ENCODE measurements at regions not wholly inside any gene's neighbourhood (a gene's known extent, or its start where the extent isn't known, plus 50 kb on each side); places are given as distances from the start of the nearest gene placed in this dataset.

- ChIA-PET POLR2A (no interaction called here), CTCF (interaction anchor here (1.7 kb wide), 1 partner anchor 68 kb away, joined by 4 read pairs; no protein-coding TSS in a partner anchor)
- Histone ChIP-seq H3K4me2 (no peak overlapping the region), H3K4me3 (ENCODE audit: low read depth in 2 of 2, low read length in 1 of 2) (no peak overlapping the region), H4K20me1 (ENCODE audit: insufficient read depth) (no peaks in the 10 kb centered on the region), H3K27me3 (ENCODE audit: insufficient read depth) (no peaks in the 10 kb centered on the region), H3K4me1 (ENCODE audit: control insufficient read depth in 1 of 2, insufficient read depth in 2 of 2, low read depth in 1 of 2, low read length in 1 of 2) (peaks cover 0 to 3% of the 10 kb centered on the region in 2 experiments; a peak in 1 of 4 replicates), H3K36me3 (replicated peaks in 1 of 2; ENCODE audit: control insufficient read depth in 1 of 2, insufficient read depth in 2 of 2, low read length in 1 of 2) (no peaks in the 10 kb centered on the region), H3F3A (replicated peaks; ENCODE audit: insufficient read depth) (no peaks in the 10 kb centered on the region), H3K9me2 (no peaks in the 10 kb centered on the region), H2AFZ (ENCODE audit: low read depth) (no peak overlapping the region), H3K79me2 (ENCODE audit: insufficient read depth) (no peaks in the 10 kb centered on the region), H3K27ac (ENCODE audit: low read depth in 2 of 2, low read length in 1 of 2) (no peak overlapping the region), H3K9me3 (no peaks in the 10 kb centered on the region), H3K9ac (no peak overlapping the region)
- no peak for TF ChIP-seq REST (IDR thresholded peaks at IDR 0.05; ENCODE audit: low read depth, low read length)
- no peak for TF ChIP-seq RAD21 (IDR thresholded peaks at IDR 0.05; ENCODE audit: low read length)
- TF ChIP-seq FOXJ3 (CRISPR knock-in tag; IDR thresholded peaks at IDR 0.05), result no peak
- no peak for TF ChIP-seq MAX (IDR thresholded peaks at IDR 0.05; ENCODE audit: low read depth)
- no peak for TF ChIP-seq SMC3 (IDR thresholded peaks at IDR 0.05; ENCODE audit: low read depth, low read length)
- no peak for TF ChIP-seq EZH2phosphoT487 (IDR thresholded peaks at IDR 0.05; ENCODE audit: borderline replicate concordance, low read depth)
- DNase-seq, result no peak
- 41% methylated on average over 8 of the region's 8 CpGs for WGBS (ENCODE audit: low lambda C conversion rate)
These were observed 479.2 kb downstream of the RPS29 start for GRCh38 chr14:49106741-49107667.

- Histone ChIP-seq H3K79me2 (ENCODE audit: insufficient read depth) (no peaks in the 10 kb centered on the region), H3K4me1 (ENCODE audit: control insufficient read depth in 1 of 2, insufficient read depth in 2 of 2, low read depth in 1 of 2, low read length in 1 of 2) (peaks cover 0 to 3% of the 10 kb centered on the region in 2 experiments; a peak in 1 of 4 replicates), H2AFZ (ENCODE audit: low read depth) (no peak overlapping the region), H4K20me1 (ENCODE audit: insufficient read depth) (no peaks in the 10 kb centered on the region), H3K9me2 (no peaks in the 10 kb centered on the region), H3K9ac (no peak overlapping the region), H3K27ac (ENCODE audit: low read depth in 2 of 2, low read length in 1 of 2) (no peak overlapping the region), H3K27me3 (ENCODE audit: insufficient read depth) (no peaks in the 10 kb centered on the region), H3K4me3 (ENCODE audit: low read depth in 2 of 2, low read length in 1 of 2) (no peak overlapping the region), H3K36me3 (replicated peaks in 1 of 2; ENCODE audit: control insufficient read depth in 1 of 2, insufficient read depth in 2 of 2, low read length in 1 of 2) (no peaks in the 10 kb centered on the region), H3K9me3 (no peaks in the 10 kb centered on the region), H3F3A (replicated peaks; ENCODE audit: insufficient read depth) (no peaks in the 10 kb centered on the region), H3K4me2 (no peak overlapping the region)
- no peak for TF ChIP-seq RCOR1 (IDR thresholded peaks at IDR 0.05; ENCODE audit: low read length)
- no peak for TF ChIP-seq TAF1 (IDR thresholded peaks at IDR 0.05; ENCODE audit: borderline replicate concordance, low read depth, low read length)
- no peak for TF ChIP-seq USF1 (IDR thresholded peaks at IDR 0.05; ENCODE audit: borderline replicate concordance, low read depth)
- TF ChIP-seq SMC3 (IDR thresholded peaks at IDR 0.05; ENCODE audit: low read depth, low read length), result no peak
- TF ChIP-seq JUND (IDR thresholded peaks at IDR 0.05), result no peak
- no peak for TF ChIP-seq IRF3 (IDR thresholded peaks at IDR 0.05; ENCODE audit: low read depth, low read length)
- no peak for TF ChIP-seq CTCF (IDR thresholded peaks at IDR 0.05)
- no peak for TF ChIP-seq FOXM1 (IDR thresholded peaks at IDR 0.05; ENCODE audit: low read depth)
- no peak for TF ChIP-seq RXRA (IDR thresholded peaks at IDR 0.05; ENCODE audit: borderline replicate concordance, low read depth)
- TF ChIP-seq ELF1 (IDR thresholded peaks at IDR 0.05), result no peak
- TF ChIP-seq YY1 (IDR thresholded peaks at IDR 0.05; ENCODE audit: low read depth), result no peak
- TF ChIP-seq EP300 (IDR thresholded peaks at IDR 0.05; ENCODE audit: borderline replicate concordance in 1 of 2, low read depth in 1 of 2, low read length in 1 of 2), result no peak
- no peak for TF ChIP-seq CHD2 (IDR thresholded peaks at IDR 0.05; ENCODE audit: low read length, partially characterized antibody)
- 8% methylated on average over 1 of the region's 1 CpG for WGBS (ENCODE audit: low lambda C conversion rate)
- ChIA-PET POLR2A (no interaction called here), CTCF (interaction anchor here (1.7 kb wide), 1 partner anchor 69 kb away, joined by 4 read pairs; no protein-coding TSS in a partner anchor)
- DNase-seq, result no peak
These were observed 480.2 kb downstream of the RPS29 start for GRCh38 chr14:49105956-49106355.

Measured in SK-N-SH (cell line).